ENCODE measurements at regions not wholly inside any gene's neighbourhood (a gene's known extent, or its start where the extent isn't known, plus 50 kb on each side); places are given as distances from the start of the nearest gene placed in this dataset.

DNA sequence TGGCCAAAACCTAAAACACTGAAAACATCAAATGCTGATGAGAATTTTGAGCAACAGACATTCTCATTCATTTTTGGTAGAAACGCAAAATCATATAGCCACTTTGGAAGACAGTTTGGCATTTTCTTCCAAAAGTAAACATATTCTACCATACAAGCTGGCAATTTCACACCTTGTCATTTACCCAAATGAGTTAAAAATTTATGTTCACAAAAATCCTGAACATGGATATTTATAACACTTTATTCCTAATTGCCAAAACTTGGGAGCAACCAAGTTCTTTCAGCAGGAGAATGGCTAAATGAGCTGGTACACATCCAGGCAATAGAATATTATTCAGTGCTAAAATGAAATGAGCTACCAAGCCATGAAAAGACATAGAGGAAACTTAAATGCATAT, 1270.1 kb upstream of the ACO1 start:
- TF ChIP-seq, protein P1, sequence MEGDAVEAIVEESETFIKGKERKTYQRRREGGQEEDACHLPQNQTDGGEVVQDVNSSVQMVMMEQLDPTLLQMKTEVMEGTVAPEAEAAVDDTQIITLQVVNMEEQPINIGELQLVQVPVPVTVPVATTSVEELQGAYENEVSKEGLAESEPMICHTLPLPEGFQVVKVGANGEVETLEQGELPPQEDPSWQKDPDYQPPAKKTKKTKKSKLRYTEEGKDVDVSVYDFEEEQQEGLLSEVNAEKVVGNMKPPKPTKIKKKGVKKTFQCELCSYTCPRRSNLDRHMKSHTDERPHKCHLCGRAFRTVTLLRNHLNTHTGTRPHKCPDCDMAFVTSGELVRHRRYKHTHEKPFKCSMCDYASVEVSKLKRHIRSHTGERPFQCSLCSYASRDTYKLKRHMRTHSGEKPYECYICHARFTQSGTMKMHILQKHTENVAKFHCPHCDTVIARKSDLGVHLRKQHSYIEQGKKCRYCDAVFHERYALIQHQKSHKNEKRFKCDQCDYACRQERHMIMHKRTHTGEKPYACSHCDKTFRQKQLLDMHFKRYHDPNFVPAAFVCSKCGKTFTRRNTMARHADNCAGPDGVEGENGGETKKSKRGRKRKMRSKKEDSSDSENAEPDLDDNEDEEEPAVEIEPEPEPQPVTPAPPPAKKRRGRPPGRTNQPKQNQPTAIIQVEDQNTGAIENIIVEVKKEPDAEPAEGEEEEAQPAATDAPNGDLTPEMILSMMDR (IDR thresholded peaks at IDR 0.05): no peak
- no peak for TF ChIP-seq POLR2A (IDR thresholded peaks at IDR 0.05)

Measured in right lobe of liver (tissue), 4 donors.